ENCODE measurements at regions not wholly inside any gene's neighbourhood (a gene's known extent, or its start where the extent isn't known, plus 50 kb on each side); places are given as distances from the start of the nearest gene placed in this dataset.

- no peaks in the 10 kb centered on the region for H3K36me3 ChIP-seq (ENCODE audit: insufficient read depth, low read length)
These were observed 78.1 kb downstream of the MYCN start for GRCh38 chr2:16018277-16019059.

GRCh38 chr2:16016282-16016681, 75.9 kb downstream of the MYCN start:
- no peaks in the 10 kb centered on the region for H3K36me3 ChIP-seq (ENCODE audit: insufficient read depth, low read length)
- no peaks in the 10 kb centered on the region for H3K79me2 ChIP-seq (ENCODE audit: insufficient read depth, low read length)
- H3K4me3 ChIP-seq (ENCODE audit: low read depth, low read length, poor library complexity, severe bottlenecking), result no peak overlapping the region
- H3K9me2 ChIP-seq (ENCODE audit: low read depth, low read length), result no peaks in the 10 kb centered on the region
- H3K4me1 ChIP-seq (ENCODE audit: insufficient read depth, low read length, severe bottlenecking), result no peaks in the 10 kb centered on the region
- no peaks in the 10 kb centered on the region for H4K20me1 ChIP-seq (ENCODE audit: insufficient read depth, low read length)
- H2AFZ ChIP-seq (ENCODE audit: low read length), result no peak overlapping the region
- no peak overlapping the region for H3K27ac ChIP-seq (ENCODE audit: low read depth, low read length, poor library complexity, severe bottlenecking)
- H3K4me2 ChIP-seq (ENCODE audit: low read length), result no peak overlapping the region
- TF ChIP-seq EZH2 (IDR thresholded peaks at IDR 0.05; ENCODE audit: borderline replicate concordance, low read length), result no peak
- TF ChIP-seq CTCF (IDR thresholded peaks at IDR 0.05; ENCODE audit: low read length), result no peak
- H3K27me3 ChIP-seq (ENCODE audit: insufficient read depth, low read length), result no peaks in the 10 kb centered on the region
- no peak overlapping the region for H3K9ac ChIP-seq (ENCODE audit: low read length)
- no peaks in the 10 kb centered on the region for H3F3A ChIP-seq (ENCODE audit: insufficient read depth, low read length)
- no peaks in the 10 kb centered on the region for H3K9me3 ChIP-seq (ENCODE audit: low read length)

More at GRCh38 chr2:16018277-16019059, 78.1 kb downstream of the MYCN start:
- no peaks in the 10 kb centered on the region for H4K20me1 ChIP-seq (ENCODE audit: insufficient read depth, low read length)
- H3K4me1 ChIP-seq (ENCODE audit: insufficient read depth, low read length, severe bottlenecking), result no peaks in the 10 kb centered on the region
- no peak overlapping the region for H3K27ac ChIP-seq (ENCODE audit: low read depth, low read length, poor library complexity, severe bottlenecking)
- no peaks in the 10 kb centered on the region for H3K27me3 ChIP-seq (ENCODE audit: insufficient read depth, low read length)
- no peak overlapping the region for H3K4me3 ChIP-seq (ENCODE audit: low read depth, low read length, poor library complexity, severe bottlenecking)
- H3K9me3 ChIP-seq (ENCODE audit: low read length), result no peaks in the 10 kb centered on the region
- no peaks in the 10 kb centered on the region for H3K9me2 ChIP-seq (ENCODE audit: low read depth, low read length)
- no peak overlapping the region for H2AFZ ChIP-seq (ENCODE audit: low read length)
- TF ChIP-seq CTCF (IDR thresholded peaks at IDR 0.05; ENCODE audit: low read length) (no peak), EZH2 (IDR thresholded peaks at IDR 0.05; ENCODE audit: borderline replicate concordance, low read length) (no peak)
- no peak overlapping the region for H3K9ac ChIP-seq (ENCODE audit: low read length)
- no peaks in the 10 kb centered on the region for H3F3A ChIP-seq (ENCODE audit: insufficient read depth, low read length)
- H3K4me2 ChIP-seq (ENCODE audit: low read length), result no peak overlapping the region
- no peaks in the 10 kb centered on the region for H3K79me2 ChIP-seq (ENCODE audit: insufficient read depth, low read length)

- Histone ChIP-seq H3K79me2 (ENCODE audit: insufficient read depth, low read length) (no peaks in the 10 kb centered on the region), H3K4me2 (ENCODE audit: low read length) (no peak overlapping the region), H3K9me2 (ENCODE audit: low read depth, low read length) (no peaks in the 10 kb centered on the region), H3K36me3 (ENCODE audit: insufficient read depth, low read length) (no peaks in the 10 kb centered on the region), H2AFZ (ENCODE audit: low read length) (no peak overlapping the region), H3K4me3 (ENCODE audit: low read depth, low read length, poor library complexity, severe bottlenecking) (no peak overlapping the region), H3F3A (ENCODE audit: insufficient read depth, low read length) (no peaks in the 10 kb centered on the region), H3K27ac (ENCODE audit: low read depth, low read length, poor library complexity, severe bottlenecking) (no peak overlapping the region), H3K4me1 (ENCODE audit: insufficient read depth, low read length, severe bottlenecking) (no peaks in the 10 kb centered on the region), H3K9me3 (ENCODE audit: low read length) (no peaks in the 10 kb centered on the region), H3K27me3 (ENCODE audit: insufficient read depth, low read length) (no peaks in the 10 kb centered on the region), H3K9ac (ENCODE audit: low read length) (no peak overlapping the region), H4K20me1 (ENCODE audit: insufficient read depth, low read length) (no peaks in the 10 kb centered on the region)
- TF ChIP-seq EZH2 (IDR thresholded peaks at IDR 0.05; ENCODE audit: borderline replicate concordance, low read length) (no peak), CTCF (IDR thresholded peaks at IDR 0.05; ENCODE audit: low read length) (no peak)
These were observed 75.5 kb downstream of the MYCN start for GRCh38 chr2:16015903-16016265.
